Astrocyte of the cerebellum (primary cell): ENCODE measurements at regions not wholly inside any gene's neighbourhood (a gene's known extent, or its start where the extent isn't known, plus 50 kb on each side); places are given as distances from the start of the nearest gene placed in this dataset.
"Not testable (repeated sequence)": the region's sequence is repeated elsewhere in the genome, so short reads cannot be mapped to it uniquely, and the experiment has no call there.

Experiments
- DNase-seq: peaks from one replicate; pipeline ENCODE4 v3.0.0-alpha.2; 2011; ENCODE audit warnings: low read depth
- H3K4me3 ChIP-seq: 2 replicates; pipeline ENCODE4 v1.5.1; 2011; ENCODE audit warnings: mild to moderate bottlenecking, low read depth, low read length, moderate library complexity
- in situ Hi-C: cut with HindIII; loops from 2 replicates; pipeline ENCODE4 v1.10.0; 2017; ENCODE audit warnings: low sequenced_read_pairs
- TF ChIP-seq, protein P1 (sequence below): IDR thresholded peaks from 2 replicates; pipeline ENCODE4 v1.5.1; 2012; ENCODE audit warnings: low read length, low read depth, moderate library complexity, mild to moderate bottlenecking; ENCODE audit errors: missing control alignments

DNA sequence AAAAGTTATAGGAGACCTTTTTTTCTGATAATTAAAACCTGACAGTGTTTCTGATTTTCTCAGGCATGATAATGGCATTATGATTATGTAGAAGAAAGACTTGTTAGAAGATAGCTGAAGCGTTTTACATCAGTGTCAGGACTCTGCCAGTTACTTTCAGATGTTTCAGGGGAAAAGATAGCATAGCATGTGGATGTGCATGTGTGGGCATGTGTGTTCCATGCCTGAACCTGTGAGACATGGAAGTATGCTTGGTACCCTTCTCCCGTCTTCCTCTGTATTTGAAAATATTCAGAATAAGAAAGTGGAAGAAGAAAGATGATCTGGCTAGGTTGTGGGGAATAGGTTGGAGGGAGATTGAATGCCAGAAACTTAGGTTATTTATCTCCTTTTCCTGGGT is 113.1 kb upstream of the PCAT7 start:
- TF ChIP-seq, protein P1, sequence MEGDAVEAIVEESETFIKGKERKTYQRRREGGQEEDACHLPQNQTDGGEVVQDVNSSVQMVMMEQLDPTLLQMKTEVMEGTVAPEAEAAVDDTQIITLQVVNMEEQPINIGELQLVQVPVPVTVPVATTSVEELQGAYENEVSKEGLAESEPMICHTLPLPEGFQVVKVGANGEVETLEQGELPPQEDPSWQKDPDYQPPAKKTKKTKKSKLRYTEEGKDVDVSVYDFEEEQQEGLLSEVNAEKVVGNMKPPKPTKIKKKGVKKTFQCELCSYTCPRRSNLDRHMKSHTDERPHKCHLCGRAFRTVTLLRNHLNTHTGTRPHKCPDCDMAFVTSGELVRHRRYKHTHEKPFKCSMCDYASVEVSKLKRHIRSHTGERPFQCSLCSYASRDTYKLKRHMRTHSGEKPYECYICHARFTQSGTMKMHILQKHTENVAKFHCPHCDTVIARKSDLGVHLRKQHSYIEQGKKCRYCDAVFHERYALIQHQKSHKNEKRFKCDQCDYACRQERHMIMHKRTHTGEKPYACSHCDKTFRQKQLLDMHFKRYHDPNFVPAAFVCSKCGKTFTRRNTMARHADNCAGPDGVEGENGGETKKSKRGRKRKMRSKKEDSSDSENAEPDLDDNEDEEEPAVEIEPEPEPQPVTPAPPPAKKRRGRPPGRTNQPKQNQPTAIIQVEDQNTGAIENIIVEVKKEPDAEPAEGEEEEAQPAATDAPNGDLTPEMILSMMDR = no peak
- in situ Hi-C loops = no loop called here
- DNase-seq = no peak
- no peak overlapping the region for H3K4me3 ChIP-seq

GRCh38 chr9:94443032-94443722 is 111.7 kb upstream of the PCAT7 start:
- DNase-seq = no peak
- in situ Hi-C loops = no loop called here
- TF ChIP-seq, protein P1 = no peak
- no peak overlapping the region for H3K4me3 ChIP-seq

DNA sequence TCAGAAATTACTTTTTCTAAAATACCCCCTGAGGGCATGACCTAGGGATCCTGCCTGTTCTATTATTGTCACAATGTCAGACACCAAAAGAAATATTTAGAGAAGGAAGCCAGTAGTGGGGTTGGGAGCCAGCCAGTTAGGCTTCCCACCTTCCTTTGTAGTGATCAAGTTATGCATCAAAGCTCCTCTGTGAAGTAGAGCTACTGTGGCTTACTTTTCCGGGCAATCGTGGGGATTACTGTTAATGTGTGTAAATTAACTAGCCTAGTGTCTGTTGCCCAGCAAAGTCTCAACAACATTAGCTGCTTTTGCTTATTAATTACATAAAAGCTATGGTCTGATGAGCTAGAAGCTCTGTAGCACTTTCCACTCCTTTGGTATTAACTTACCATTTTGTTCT is 109.0 kb upstream of the PCAT7 start:
- H3K4me3 ChIP-seq = no peak overlapping the region
- TF ChIP-seq, protein P1 = no peak
- in situ Hi-C loops = no loop called here
- DNase-seq = no peak

- DNase-seq = no peak
- H3K4me3 ChIP-seq = no peak overlapping the region
- TF ChIP-seq, protein P1 = no peak
- in situ Hi-C loops = no loop called here
Observed at GRCh38 chr9:94449486-94449885, 105.4 kb upstream of the PCAT7 start.

DNA sequence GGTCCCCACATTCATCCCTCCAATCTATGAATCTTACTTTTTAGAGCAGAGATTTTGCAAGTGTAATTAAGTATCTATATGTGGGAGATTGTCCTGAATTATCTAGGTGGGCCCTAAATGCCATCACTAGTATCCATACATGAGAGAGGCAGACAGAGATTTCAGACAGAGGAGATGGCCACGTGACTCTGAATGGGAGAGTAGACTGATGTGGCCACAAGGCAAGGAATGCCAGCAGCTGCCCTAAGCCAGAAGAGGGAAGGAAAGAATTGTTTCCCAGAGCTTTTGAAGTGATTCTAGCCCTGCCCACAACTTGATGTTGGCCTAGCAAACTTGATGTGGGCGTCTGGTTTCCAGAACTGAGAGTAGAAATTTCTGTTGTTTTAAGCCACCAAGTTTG is 90.1 kb upstream of the PCAT7 start:
- H3K4me3 ChIP-seq = no peak overlapping the region
- TF ChIP-seq, protein P1 = no peak
- no peak for DNase-seq
- in situ Hi-C loops = no loop called here

- DNase-seq, in situ Hi-C loops, H3K4me3 ChIP-seq: not testable (repeated sequence)
Observed at GRCh38 chr9:94472063-94472462, 82.8 kb upstream of the PCAT7 start.

DNA sequence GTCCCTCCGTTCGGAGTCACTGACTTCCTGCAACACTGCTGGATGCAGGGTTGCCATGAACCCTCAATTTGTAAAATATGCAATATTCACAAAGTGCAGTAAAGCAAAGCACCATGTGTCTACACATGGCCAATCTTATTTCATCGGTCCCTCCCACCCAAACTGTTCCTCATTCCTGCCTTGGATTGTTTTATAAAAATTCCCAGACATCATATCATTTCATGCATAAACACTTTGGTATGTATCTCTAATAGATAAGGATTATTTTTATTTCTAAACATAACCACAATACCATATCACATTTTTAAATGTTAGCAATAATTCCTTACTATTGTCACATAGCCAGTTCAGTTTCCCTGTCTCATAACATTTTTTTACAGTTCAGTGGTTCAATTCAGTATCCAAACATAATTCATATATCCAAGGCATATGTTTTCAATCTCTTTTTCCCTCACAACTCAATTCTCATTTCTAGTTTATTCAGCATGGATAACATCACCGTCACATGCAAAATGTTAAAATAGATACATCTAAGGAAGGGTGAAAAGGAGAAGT is 82.0 kb upstream of the PCAT7 start:
- TF ChIP-seq, protein P1 = no peak
- in situ Hi-C loops = no loop called here
- no peak for DNase-seq
- H3K4me3 ChIP-seq = no peak overlapping the region
